Bone marrow (tissue), 2 donors: ENCODE measurements at regions not wholly inside any gene's neighbourhood (a gene's known extent, or its start where the extent isn't known, plus 50 kb on each side); places are given as distances from the start of the nearest gene placed in this dataset.

Experiments
- DNase-seq, 2 donors: peaks; one replicate each; lab custom pipeline; 2025; lab: John Stamatoyannopoulos, UW

GRCh38 chr16:64240586-64240985, 881.3 kb downstream of the CDH11 start:
- DNase-seq = no peak

GRCh38 chr16:64238571-64238970, 883.3 kb downstream of the CDH11 start:
- DNase-seq = no peak

GRCh38 chr16:64236316-64236715, 885.5 kb downstream of the CDH11 start:
- no peak for DNase-seq

GRCh38 chr16:64234200-64234599, 887.7 kb downstream of the CDH11 start:
- no peak for DNase-seq

- no peak for DNase-seq
These were observed 896.2 kb downstream of the CDH11 start for GRCh38 chr16:64225696-64226095.

- DNase-seq = no peak
These were observed 896.8 kb downstream of the CDH11 start for GRCh38 chr16:64225036-64225435.

GRCh38 chr16:64217789-64218535, 903.9 kb downstream of the CDH11 start:
- DNase-seq = no peak

- no peak for DNase-seq
These were observed 906.1 kb downstream of the CDH11 start for GRCh38 chr16:64215730-64216129.

- DNase-seq = no peak
These were observed 910.5 kb downstream of the CDH11 start for GRCh38 chr16:64211331-64211730.

- DNase-seq = no peak
These were observed 915.0 kb downstream of the CDH11 start for GRCh38 chr16:64206862-64207261.

GRCh38 chr16:64203126-64203525, 918.7 kb downstream of the CDH11 start:
- DNase-seq = no peak

GRCh38 chr16:64202571-64202970, 919.3 kb downstream of the CDH11 start:
- DNase-seq = no peak

- DNase-seq = no peak
These were observed 925.4 kb downstream of the CDH11 start for GRCh38 chr16:64196444-64196843.

- no peak for DNase-seq
These were observed 935.9 kb downstream of the CDH11 start for GRCh38 chr16:64185954-64186353.

GRCh38 chr16:64184156-64184555, 937.7 kb downstream of the CDH11 start:
- DNase-seq = no peak

GRCh38 chr16:64182985-64183384, 938.9 kb downstream of the CDH11 start:
- no peak for DNase-seq

- no peak for DNase-seq
These were observed 940.5 kb downstream of the CDH11 start for GRCh38 chr16:64181271-64181925.

- DNase-seq = no peak
These were observed 941.5 kb downstream of the CDH11 start for GRCh38 chr16:64180136-64180900.

GRCh38 chr16:64174327-64174726, 947.5 kb downstream of the CDH11 start:
- no peak for DNase-seq

GRCh38 chr16:64172652-64173051, 949.2 kb downstream of the CDH11 start:
- no peak for DNase-seq

- DNase-seq = no peak
These were observed 949.6 kb downstream of the CDH11 start for GRCh38 chr16:64172226-64172625.

GRCh38 chr16:64171632-64172031, 950.2 kb downstream of the CDH11 start:
- no peak for DNase-seq

GRCh38 chr16:64168371-64168770, 953.5 kb downstream of the CDH11 start:
- DNase-seq = no peak
